Left kidney (tissue), 1 donor: ENCODE measurements at regions not wholly inside any gene's neighbourhood (a gene's known extent, or its start where the extent isn't known, plus 50 kb on each side); places are given as distances from the start of the nearest gene placed in this dataset.

Experiments used
- DNase-seq: peaks from one replicate; pipeline ENCODE4 v3.0.0-alpha.2; 2013

DNA sequence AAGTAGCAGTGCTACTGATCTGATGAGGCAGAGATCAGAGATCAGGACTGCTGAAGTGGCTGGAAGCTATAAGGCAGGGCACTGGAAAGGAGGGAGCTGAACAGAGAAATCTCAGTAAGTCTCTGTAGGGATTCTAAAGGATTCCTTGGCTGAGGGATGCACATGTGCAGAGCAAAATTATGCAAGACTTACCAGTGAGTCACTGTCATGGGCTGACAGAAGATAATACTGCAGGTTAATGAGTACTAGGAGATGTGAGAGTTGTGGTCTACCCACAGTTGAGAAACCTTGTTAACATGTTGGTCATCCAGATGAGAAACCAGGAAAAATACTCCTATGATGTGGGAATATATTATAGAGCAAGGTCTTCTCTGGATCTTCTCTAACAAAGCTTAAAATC lies 378.1 kb downstream of the HAPSTR1 start:
- no peak for DNase-seq

DNA sequence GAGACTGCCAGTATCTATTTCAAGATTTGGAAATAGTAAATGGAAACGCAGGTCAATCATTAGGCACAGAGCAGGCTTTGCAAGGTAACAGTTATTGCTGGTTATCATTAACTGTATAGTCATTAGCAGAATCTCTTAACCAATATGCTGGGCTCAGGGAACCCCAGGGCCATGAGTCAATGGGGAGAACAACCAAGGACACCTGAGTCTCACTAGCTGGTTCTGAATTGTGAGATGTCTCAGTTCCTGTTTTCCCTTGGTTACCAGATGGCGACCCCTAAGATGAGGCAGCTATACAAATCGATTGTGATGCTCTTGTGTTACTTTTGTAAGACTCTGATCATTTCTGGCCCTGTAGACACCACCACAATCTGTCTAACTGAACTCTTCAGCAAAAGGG lies 385.3 kb downstream of the HAPSTR1 start:
- no peak for DNase-seq

- DNase-seq: no peak
These were observed 387.6 kb downstream of the HAPSTR1 start for GRCh38 chr16:9479008-9479407.

GRCh38 chr16:9480503-9480902 lies 389.1 kb downstream of the HAPSTR1 start:
- DNase-seq: no peak

- no peak for DNase-seq
These were observed 390.6 kb downstream of the HAPSTR1 start for GRCh38 chr16:9481747-9482730.

- peak; percentile 25 for DNase-seq
These were observed 393.0 kb downstream of the HAPSTR1 start for GRCh38 chr16:9484426-9484825.

GRCh38 chr16:9484881-9485280 lies 393.4 kb downstream of the HAPSTR1 start:
- peak; percentile 34 for DNase-seq

- peak; percentile 84 for DNase-seq
These were observed 398.5 kb downstream of the HAPSTR1 start for GRCh38 chr16:9489835-9490467.

DNA sequence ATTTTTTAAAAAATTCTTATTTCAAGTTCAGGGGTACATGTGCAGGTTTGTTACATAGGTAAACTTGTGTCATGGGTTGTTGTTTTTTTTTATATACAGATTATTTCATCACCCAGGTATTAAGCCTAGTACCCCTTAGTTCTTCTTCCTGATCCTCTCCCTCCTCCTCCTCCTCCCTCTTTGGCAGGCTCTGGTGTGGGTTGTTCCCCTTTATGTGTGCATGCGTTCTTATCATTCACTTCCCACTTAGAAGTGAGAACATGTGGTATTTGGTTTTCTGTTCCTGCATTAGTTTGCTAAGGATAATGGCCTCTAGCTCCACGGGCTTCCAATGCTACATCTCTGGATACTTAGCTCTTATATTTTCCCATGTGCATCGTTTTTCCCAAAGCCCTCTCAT lies 404.4 kb downstream of the HAPSTR1 start:
- DNase-seq: no peak

DNA sequence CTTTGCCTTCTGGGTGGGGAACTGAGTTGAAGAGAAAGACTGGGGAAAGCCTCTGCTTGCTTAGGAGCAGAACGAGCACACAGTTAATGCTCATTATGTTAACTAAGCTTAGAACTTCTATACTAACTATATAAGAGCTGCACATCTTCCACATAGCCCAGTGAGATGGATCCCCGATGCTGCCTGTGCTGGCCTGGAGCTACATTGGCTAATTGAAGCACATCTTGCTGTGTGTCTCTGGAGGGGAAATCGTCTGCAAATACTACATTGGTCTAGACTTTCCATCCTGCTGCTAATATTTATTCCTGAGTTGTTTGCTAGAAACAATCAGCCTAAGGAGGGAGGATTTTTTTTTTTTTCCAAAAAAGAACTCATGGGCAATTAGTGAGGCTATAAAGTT lies 406.3 kb downstream of the HAPSTR1 start:
- no peak for DNase-seq

GRCh38 chr16:9499941-9500593 lies 408.6 kb downstream of the HAPSTR1 start:
- DNase-seq: peak; percentile 64

- DNase-seq: no peak
These were observed 409.4 kb downstream of the HAPSTR1 start for GRCh38 chr16:9500872-9501271.

DNA sequence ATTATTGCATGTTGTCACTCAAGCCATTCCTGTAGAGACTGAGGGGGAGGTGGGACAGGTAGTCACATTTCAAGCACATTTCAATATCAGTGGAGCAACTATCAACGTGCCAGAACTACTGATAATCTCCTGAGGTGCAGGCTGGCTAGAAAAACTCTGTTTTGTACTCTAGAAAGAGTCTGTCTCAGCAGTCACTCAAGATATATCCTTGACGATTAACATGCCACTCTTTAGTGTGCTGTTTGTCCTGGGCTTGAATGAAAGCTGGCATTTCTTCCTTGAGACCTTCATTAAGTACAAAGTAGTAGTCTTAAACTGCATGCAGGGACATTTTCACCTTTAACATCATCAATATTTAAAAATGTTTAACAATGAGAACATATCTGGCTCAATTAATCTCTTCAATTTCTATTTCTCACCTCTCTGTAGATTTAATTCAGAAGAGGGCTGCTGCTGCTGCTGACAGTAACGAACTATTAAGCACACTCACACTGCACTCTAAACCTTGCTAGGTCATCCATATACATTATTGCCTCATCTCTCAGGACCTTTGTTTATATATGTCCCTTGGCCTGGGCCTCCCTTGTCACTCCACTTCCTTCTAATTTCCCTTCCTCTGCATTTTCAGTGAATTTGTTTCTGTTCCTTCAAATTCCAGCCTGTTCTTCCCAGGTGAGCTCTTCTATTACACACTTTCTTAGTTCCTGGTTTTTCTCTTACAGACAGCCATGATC lies 412.0 kb downstream of the HAPSTR1 start:
- DNase-seq: no peak

DNA sequence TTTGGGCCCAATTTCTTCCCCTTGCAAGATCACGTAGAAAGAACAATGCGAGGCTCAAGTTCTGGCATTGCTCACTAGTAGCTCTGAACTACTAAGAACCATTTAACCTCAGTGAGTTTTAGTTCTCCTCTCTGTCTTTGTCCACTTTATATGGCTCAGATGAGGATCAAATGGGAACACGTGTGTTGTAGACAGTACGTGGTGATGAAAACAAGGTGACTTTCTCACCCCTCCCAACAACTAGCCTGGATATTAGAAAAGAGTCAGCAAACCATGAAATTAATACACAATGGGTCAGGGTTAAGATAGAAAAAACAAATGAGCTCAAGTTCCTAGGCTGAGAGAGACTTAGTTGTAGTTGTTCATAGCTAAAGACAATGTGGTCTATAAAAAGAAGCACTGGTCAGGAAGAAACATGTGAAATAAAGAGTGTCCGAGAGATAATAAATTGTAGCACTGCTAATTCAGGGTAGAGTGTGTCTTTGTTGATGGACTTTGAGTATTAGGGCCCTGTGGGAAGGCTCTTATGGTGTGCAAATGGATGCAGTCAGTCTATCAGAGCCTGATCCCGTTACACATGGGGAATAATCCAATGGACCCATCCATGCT lies 417.0 kb downstream of the HAPSTR1 start:
- DNase-seq: no peak

DNA sequence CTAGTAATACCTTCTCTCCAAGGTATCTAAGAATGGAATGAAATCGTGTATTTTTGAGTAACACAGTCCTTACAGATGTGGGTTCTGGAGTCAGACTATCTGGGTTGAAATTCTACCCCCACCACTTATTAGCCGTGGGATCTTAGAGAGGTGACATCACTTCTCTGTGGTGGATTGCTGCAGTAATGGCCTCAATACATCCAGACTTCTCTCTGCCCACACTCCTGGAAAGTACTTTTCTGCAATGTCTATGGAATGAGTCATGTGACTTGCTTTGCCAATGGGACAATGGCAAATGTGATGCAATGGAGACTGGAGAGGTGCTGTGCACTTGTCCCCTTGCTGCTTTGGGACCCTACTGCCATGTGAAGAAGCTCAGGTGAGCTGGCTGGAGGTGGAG lies 418.2 kb downstream of the HAPSTR1 start:
- DNase-seq: no peak

GRCh38 chr16:9511389-9511788 lies 419.9 kb downstream of the HAPSTR1 start:
- no peak for DNase-seq

GRCh38 chr16:9516444-9516843 lies 425.0 kb downstream of the HAPSTR1 start:
- DNase-seq: no peak

GRCh38 chr16:9518051-9518450 lies 426.6 kb downstream of the HAPSTR1 start:
- no peak for DNase-seq

- no peak for DNase-seq
These were observed 427.1 kb downstream of the HAPSTR1 start for GRCh38 chr16:9518581-9518980.

GRCh38 chr16:9521749-9522370 lies 430.4 kb downstream of the HAPSTR1 start:
- no peak for DNase-seq

GRCh38 chr16:9522614-9523013 lies 431.2 kb downstream of the HAPSTR1 start:
- DNase-seq: no peak
